GM23338 (cell line): ENCODE measurements at regions not wholly inside any gene's neighbourhood (a gene's known extent, or its start where the extent isn't known, plus 50 kb on each side); places are given as distances from the start of the nearest gene placed in this dataset.

Source experiments
- EZH2 ChIP-seq: fragments of 200-600 bp; sonication (generic); IDR thresholded peaks from one replicate; pipeline ENCODE4 v1.8.0; 2017; ENCODE audit warnings: antibody characterized with exemption, mild to moderate bottlenecking, low read depth; ENCODE audit not compliant: unreplicated experiment
- JUNB ChIP-seq: IDR thresholded peaks from one replicate; pipeline ENCODE4 v1.6.1; 2016; ENCODE audit warnings: antibody characterized with exemption; ENCODE audit not compliant: unreplicated experiment
- NANOG ChIP-seq: IDR thresholded peaks from 2 replicates; pipeline ENCODE4 v1.6.1; 2016; ENCODE audit warnings: antibody characterized with exemption, borderline replicate concordance
- POLR2AphosphoS5 ChIP-seq: IDR thresholded peaks from 2 replicates; pipeline ENCODE4 v1.6.1; 2016; ENCODE audit warnings: antibody characterized with exemption, low read depth
- STAT1 ChIP-seq: IDR thresholded peaks from one replicate; pipeline ENCODE4 v1.6.1; 2016; ENCODE audit warnings: antibody characterized with exemption; ENCODE audit not compliant: unreplicated experiment
- ZNF331 ChIP-seq: fragments of 250-450 bp; sonication (Bioruptor Pico); IDR thresholded peaks from 2 replicates; pipeline ENCODE4 v1.5.0; 2020; ENCODE audit warnings: low read depth, mild to moderate bottlenecking, moderate library complexity
- TF ChIP-seq, protein P1 (sequence below): fragments of 250-450 bp; sonication (Bioruptor Pico); IDR thresholded peaks from 2 replicates; pipeline ENCODE4 v1.5.0; 2020; ENCODE audit warnings: mild to moderate bottlenecking, moderate library complexity
- TF ChIP-seq, protein P2 (sequence below): IDR thresholded peaks from 2 replicates; pipeline ENCODE4 v1.6.1; 2016; ENCODE audit warnings: antibody characterized with exemption
- TF ChIP-seq, protein P3 (sequence below), 2 experiments: fragments of 200-600 bp in 1 of 2; sonication (generic) in 1 of 2; conservative IDR thresholded peaks; 2 replicates each; pipeline versions ENCODE4 v1.5.1 to v1.6.1; 2016 to 2017; ENCODE audit warnings: antibody characterized with exemption in 2 of 2, low read depth in 2 of 2, mild to moderate bottlenecking in 2 of 2, moderate library complexity in 1 of 2

DNA sequence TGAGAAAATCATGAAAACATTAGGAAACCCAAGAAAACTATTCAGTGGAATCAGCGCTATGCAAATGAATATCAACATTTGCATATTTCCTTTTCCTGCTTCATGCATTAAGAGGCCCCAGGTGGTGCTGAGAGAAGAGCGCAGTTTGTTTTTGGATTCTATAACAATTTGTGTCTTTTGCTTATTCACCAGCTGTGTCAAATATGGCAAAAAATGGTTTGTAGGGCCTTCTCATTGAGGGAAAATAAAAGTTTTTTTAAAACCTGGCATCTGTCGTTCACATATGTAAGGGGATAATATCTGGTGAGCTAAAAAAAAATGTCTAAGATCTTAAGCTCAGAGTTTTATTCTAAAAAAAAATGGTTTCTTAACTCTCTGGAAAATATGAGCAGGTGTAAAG lies 122.5 kb upstream of the ROBO2 start (continued):
- TF ChIP-seq, protein P1, sequence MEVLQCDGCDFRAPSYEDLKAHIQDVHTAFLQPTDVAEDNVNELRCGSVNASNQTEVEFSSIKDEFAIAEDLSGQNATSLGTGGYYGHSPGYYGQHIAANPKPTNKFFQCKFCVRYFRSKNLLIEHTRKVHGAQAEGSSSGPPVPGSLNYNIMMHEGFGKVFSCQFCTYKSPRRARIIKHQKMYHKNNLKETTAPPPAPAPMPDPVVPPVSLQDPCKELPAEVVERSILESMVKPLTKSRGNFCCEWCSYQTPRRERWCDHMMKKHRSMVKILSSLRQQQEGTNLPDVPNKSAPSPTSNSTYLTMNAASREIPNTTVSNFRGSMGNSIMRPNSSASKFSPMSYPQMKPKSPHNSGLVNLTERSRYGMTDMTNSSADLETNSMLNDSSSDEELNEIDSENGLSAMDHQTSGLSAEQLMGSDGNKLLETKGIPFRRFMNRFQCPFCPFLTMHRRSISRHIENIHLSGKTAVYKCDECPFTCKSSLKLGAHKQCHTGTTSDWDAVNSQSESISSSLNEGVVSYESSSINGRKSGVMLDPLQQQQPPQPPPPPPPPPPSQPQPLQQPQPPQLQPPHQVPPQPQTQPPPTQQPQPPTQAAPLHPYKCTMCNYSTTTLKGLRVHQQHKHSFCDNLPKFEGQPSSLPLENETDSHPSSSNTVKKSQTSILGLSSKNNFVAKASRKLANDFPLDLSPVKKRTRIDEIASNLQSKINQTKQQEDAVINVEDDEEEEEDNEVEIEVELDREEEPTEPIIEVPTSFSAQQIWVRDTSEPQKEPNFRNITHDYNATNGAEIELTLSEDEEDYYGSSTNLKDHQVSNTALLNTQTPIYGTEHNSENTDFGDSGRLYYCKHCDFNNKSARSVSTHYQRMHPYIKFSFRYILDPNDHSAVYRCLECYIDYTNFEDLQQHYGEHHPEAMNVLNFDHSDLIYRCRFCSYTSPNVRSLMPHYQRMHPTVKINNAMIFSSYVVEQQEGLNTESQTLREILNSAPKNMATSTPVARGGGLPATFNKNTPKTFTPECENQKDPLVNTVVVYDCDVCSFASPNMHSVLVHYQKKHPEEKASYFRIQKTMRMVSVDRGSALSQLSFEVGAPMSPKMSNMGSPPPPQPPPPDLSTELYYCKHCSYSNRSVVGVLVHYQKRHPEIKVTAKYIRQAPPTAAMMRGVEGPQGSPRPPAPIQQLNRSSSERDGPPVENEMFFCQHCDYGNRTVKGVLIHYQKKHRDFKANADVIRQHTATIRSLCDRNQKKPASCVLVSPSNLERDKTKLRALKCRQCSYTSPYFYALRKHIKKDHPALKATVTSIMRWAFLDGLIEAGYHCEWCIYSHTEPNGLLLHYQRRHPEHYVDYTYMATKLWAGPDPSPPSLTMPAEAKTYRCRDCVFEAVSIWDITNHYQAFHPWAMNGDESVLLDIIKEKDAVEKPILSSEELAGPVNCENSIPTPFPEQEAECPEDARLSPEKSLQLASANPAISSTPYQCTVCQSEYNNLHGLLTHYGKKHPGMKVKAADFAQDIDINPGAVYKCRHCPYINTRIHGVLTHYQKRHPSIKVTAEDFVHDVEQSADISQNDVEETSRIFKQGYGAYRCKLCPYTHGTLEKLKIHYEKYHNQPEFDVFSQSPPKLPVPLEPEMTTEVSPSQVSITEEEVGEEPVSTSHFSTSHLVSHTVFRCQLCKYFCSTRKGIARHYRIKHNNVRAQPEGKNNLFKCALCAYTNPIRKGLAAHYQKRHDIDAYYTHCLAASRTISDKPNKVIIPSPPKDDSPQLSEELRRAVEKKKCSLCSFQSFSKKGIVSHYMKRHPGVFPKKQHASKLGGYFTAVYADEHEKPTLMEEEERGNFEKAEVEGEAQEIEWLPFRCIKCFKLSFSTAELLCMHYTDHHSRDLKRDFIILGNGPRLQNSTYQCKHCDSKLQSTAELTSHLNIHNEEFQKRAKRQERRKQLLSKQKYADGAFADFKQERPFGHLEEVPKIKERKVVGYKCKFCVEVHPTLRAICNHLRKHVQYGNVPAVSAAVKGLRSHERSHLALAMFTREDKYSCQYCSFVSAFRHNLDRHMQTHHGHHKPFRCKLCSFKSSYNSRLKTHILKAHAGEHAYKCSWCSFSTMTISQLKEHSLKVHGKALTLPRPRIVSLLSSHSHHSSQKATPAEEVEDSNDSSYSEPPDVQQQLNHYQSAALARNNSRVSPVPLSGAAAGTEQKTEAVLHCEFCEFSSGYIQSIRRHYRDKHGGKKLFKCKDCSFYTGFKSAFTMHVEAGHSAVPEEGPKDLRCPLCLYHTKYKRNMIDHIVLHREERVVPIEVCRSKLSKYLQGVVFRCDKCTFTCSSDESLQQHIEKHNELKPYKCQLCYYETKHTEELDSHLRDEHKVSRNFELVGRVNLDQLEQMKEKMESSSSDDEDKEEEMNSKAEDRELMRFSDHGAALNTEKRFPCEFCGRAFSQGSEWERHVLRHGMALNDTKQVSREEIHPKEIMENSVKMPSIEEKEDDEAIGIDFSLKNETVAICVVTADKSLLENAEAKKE (CRISPR knock-in tag), result no peak
- no peak for TF ChIP-seq EZH2
- no peak for TF ChIP-seq JUNB
- no peak for TF ChIP-seq ZNF331 (CRISPR knock-in tag)
- TF ChIP-seq POLR2AphosphoS5, result no peak
- TF ChIP-seq, protein P2, sequence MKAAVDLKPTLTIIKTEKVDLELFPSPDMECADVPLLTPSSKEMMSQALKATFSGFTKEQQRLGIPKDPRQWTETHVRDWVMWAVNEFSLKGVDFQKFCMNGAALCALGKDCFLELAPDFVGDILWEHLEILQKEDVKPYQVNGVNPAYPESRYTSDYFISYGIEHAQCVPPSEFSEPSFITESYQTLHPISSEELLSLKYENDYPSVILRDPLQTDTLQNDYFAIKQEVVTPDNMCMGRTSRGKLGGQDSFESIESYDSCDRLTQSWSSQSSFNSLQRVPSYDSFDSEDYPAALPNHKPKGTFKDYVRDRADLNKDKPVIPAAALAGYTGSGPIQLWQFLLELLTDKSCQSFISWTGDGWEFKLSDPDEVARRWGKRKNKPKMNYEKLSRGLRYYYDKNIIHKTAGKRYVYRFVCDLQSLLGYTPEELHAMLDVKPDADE, result no peak
- no peak for TF ChIP-seq NANOG
- no peak for TF ChIP-seq STAT1
- TF ChIP-seq, protein P3, sequence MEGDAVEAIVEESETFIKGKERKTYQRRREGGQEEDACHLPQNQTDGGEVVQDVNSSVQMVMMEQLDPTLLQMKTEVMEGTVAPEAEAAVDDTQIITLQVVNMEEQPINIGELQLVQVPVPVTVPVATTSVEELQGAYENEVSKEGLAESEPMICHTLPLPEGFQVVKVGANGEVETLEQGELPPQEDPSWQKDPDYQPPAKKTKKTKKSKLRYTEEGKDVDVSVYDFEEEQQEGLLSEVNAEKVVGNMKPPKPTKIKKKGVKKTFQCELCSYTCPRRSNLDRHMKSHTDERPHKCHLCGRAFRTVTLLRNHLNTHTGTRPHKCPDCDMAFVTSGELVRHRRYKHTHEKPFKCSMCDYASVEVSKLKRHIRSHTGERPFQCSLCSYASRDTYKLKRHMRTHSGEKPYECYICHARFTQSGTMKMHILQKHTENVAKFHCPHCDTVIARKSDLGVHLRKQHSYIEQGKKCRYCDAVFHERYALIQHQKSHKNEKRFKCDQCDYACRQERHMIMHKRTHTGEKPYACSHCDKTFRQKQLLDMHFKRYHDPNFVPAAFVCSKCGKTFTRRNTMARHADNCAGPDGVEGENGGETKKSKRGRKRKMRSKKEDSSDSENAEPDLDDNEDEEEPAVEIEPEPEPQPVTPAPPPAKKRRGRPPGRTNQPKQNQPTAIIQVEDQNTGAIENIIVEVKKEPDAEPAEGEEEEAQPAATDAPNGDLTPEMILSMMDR (conservative IDR thresholded peaks at IDR 0.05; ENCODE audit: low read depth in 2 of 2), result no peak
